Motor neuron (in vitro differentiated cells): ENCODE measurements at regions not wholly inside any gene's neighbourhood (a gene's known extent, or its start where the extent isn't known, plus 50 kb on each side); places are given as distances from the start of the nearest gene placed in this dataset.

Experiments used
- ATAC-seq, 8 experiments: fragments of 200-7000 bp; cut with Tn5 transposase; replicated peaks in 6 of 8; 2 replicates each; pipeline ENCODE4 v1.8.0; 2021; ENCODE audit warnings: mild to moderate bottlenecking in 8 of 8, moderate library complexity in 8 of 8
- H3K27ac ChIP-seq, 2 donors: fragments of 250-450 bp; sonication (Bioruptor Pico); 2 replicates each; pipeline ENCODE4 v1.9.0; 2021; ENCODE audit warnings: antibody characterized with exemption in 2 of 2, mild to moderate bottlenecking in 2 of 2, moderate library complexity in 1 of 2
- H3K4me1 ChIP-seq, 2 donors: fragments of 250-450 bp; sonication (Bioruptor Pico); replicated peaks in 1 of 2; 2 replicates each; pipeline ENCODE4 v1.6.1; 2021; ENCODE audit warnings: antibody characterized with exemption in 2 of 2, mild to moderate bottlenecking in 2 of 2, moderate library complexity in 1 of 2
- H3K4me3 ChIP-seq, 5 donors: fragments of 250-450 bp; sonication (Bioruptor Pico); 2 replicates each; pipeline ENCODE4 v1.9.0; 2021; ENCODE audit warnings: antibody characterized with exemption in 5 of 5, mild to moderate bottlenecking in 5 of 5, moderate library complexity in 4 of 5
- WGBS, 10 experiments: fragments of 450-650 bp; shearing (Covaris generic); methylation state at CpG; one replicate each; pipeline ENCODE4 v1.0.0; 2022; 5-methylcytosine and 5-hydroxymethylcytosine counted together
- in situ Hi-C, 9 experiments: fragments of 400-800 bp; cut with MboI; loops; one replicate each; pipeline ENCODE4 v1.15.0; 2021; ENCODE audit warnings: low sequenced_read_pairs in 9 of 9, low pct_unique_long_range_greater_than_20kb in 2 of 9; ENCODE audit not compliant: unreplicated experiment in 9 of 9

DNA sequence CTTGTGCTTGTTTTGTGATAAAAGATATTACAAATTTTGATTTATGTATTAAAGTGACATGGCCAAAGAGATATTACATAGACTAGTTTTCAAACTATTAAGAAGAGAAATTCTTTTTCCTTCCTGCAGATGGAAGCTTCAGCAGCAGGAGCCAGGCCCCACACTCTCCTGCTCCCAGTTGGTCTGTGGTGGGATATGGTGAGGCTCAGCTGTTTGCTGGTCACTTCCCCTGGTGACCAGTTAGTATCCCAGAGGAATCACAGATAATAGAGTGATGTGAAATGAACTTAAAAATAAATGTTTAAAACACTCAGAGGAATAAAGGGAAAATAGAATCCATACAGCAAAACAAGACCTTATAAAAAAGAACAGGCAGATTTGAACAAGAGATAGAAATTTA is 154.7 kb downstream of the KTN1 start:
- H3K4me3 ChIP-seq: no peak overlapping the region
- ATAC-seq: no peak
- H3K27ac ChIP-seq: no peak overlapping the region
- in situ Hi-C loops: no loop called here
- H3K4me1 ChIP-seq: peaks cover 14 to 17% of the 10 kb centered on the region in 2 donors

DNA sequence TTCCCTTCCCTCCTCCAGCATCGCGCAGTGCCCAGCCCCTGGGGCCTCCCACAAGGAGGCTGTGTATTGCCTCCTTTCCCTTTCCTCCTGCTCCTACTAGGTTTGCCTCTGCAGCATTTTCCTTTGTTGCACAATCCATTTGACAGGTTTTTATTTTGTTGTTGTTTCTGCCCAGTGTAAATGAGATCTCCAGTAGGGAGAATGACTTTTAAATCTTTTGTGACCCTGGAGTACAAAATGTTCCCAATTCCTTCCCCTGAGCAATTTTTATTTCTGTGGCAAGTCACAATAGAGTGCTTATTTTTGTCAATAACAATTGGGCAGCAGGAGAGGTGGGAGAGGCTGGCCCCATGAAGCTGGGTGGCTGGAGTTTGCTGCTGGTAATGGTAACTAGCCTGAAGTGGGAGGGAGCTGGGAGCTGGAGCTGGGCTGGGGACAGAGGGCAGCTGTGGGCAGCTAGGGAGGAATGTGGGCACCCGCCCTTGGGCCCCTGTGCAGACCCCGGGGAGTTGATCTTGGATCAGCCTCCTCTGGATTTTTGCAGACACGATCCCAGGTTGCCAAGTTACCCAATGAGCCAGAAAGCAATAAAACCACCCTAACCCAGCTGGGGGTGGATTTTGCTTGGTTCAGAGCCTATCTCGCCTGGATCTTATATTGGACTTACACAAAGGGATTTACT is 160.1 kb downstream of the KTN1 start:
- WGBS, 10 experiments: 62 to 100% (median 88%) methylated on average over 1 to 5 of the region's 6 CpGs; no CpG with 5 or more reads in 5 of the 10 experiments
- in situ Hi-C loops: no loop called here
- Histone ChIP-seq H3K27ac (no peak overlapping the region), H3K4me3 (no peak overlapping the region), H3K4me1 (peaks cover 10 to 17% of the 10 kb centered on the region in 2 donors)
- ATAC-seq: peak in 5 of 8 experiments; percentile 54 to 94 (median 85)

DNA sequence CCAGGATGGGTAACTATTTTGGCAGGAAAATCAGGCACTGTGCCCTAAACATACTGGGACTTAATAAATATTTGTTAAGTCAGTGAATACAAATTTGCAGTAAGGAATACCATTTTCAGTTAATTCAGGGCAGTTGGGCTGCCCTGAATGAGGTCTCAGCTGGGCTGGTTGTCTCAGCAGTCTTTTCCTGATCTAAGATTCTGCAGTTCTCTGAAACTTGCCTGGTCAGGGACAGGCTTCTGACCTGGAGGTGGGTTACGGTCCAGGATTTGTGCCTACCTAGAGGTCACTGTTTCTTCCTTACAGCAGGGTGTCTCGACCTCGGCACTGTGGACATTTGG is 160.6 kb downstream of the KTN1 start:
- ATAC-seq: peak in 5 of 8 experiments; percentile 23 to 66 (median 46)
- peaks cover 10 to 17% of the 10 kb centered on the region in 2 donors for H3K4me1 ChIP-seq
- no peak overlapping the region for H3K27ac ChIP-seq
- WGBS, 10 experiments: 50 to 100% (median 93%) methylated on average over 1 to 3 of the region's 3 CpGs; no CpG with 5 or more reads in 4 of the 10 experiments
- H3K4me3 ChIP-seq: no peak overlapping the region
- in situ Hi-C loops: no loop called here

DNA sequence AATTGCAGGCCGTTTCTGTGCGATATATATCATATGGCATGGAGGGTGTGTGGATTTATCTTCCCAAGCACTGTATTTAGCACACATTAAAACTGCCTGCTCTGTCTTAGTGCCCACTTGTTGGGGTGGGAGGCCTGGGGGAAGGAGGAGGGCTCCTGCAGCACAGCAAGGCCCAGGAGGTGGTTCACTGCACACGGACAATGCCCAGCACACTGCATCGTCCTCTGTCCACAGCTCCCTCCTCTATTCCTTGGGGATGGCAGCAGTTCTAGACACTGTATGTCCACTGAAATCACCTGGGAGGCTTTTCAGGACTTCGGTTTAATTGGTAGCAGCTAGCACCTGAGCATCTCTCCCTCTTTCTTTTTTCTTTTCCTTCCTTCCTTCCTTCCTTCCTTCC is 161.2 kb downstream of the KTN1 start:
- Histone ChIP-seq H3K27ac (no peak overlapping the region), H3K4me3 (no peak overlapping the region), H3K4me1 (peaks cover 10 to 17% of the 10 kb centered on the region in 2 donors)
- 70 to 93% (median 80%) methylated on average over 2 of the region's 5 CpGs; no CpG with 5 or more reads in 7 of the 10 experiments for WGBS, 10 experiments
- in situ Hi-C loops: no loop called here
- ATAC-seq: peak in 4 of 8 experiments; percentile 46 to 70 (median 59)

DNA sequence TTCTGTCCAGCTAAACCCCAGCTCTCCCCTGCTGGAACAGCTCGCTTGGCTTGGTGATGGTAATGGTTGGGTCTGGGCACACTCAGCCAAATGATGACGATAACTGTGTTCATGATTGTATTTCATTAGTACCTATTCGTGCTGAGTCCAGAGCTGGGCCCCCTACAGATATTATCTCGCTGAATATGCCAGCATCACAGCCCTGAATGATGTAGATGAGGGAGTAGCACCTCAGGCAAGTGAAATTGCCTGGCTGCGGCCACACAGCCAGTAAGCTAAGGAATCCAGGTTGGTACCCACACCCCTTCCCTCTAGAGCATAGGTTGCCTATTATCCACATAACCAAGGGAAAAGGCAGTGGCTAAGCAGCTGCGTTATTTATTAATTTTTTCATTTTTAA is 163.5 kb downstream of the KTN1 start:
- ATAC-seq: no peak
- no peak overlapping the region for H3K27ac ChIP-seq
- 76 to 100% (median 93%) methylated on average over 1 to 4 of the region's 6 CpGs; no CpG with 5 or more reads in 3 of the 10 experiments for WGBS, 10 experiments
- H3K4me3 ChIP-seq: no peak overlapping the region
- in situ Hi-C loops: no loop called here
- peaks cover 10 to 17% of the 10 kb centered on the region in 2 donors for H3K4me1 ChIP-seq

DNA sequence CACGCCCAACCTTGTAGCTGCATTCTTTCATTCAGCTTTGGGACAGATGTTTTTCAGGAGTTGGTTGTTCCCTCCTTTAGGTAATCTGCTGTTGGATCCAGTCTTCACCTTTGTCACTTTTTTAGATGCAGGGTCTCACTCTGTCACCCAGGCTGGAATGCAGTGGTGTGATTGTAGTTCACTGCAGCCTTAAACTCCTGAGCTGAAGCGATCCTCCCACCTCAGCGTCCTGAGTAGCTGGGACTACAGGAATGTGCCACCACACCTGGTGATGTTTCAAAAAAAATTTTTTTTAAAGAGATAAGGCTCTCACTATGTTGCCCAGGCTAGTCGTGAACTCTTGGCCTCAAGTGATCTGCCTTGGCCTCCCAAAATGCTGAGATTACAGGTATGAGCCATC is 164.3 kb downstream of the KTN1 start:
- ATAC-seq: no peak
- Histone ChIP-seq H3K4me3 (no peak overlapping the region), H3K4me1 (peaks cover 10 to 17% of the 10 kb centered on the region in 2 donors), H3K27ac (no peak overlapping the region)
- in situ Hi-C loops: no loop called here
- WGBS, 10 experiments: 75 to 100% (median 98%) methylated on average over 2 to 4 of the region's 4 CpGs; no CpG with 5 or more reads in 6 of the 10 experiments

DNA sequence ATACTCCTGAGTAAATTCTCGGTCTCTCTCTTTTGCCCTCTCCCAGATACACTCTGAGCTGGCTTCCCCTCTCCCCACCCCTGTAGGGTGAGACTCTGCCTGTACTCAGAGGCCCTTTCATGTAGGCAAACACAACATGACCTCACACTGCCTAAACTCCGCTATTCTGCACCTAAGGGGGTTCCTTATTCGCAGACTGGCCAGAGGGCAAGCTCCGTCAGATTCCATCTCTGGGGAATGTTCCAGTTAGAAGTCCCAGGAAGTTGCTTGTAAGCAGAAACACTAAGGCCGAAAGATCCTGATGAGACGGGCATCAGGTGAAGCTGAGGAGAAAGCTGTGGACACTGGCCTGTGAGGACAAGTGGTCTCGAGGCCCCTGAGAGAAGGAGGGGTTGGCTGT is 165.9 kb downstream of the KTN1 start:
- no peak for ATAC-seq
- in situ Hi-C loops: no loop called here
- WGBS, 10 experiments: 80 to 100% (median 100%) methylated on average over 1 to 3 of the region's 7 CpGs; no CpG with 5 or more reads in 5 of the 10 experiments

DNA sequence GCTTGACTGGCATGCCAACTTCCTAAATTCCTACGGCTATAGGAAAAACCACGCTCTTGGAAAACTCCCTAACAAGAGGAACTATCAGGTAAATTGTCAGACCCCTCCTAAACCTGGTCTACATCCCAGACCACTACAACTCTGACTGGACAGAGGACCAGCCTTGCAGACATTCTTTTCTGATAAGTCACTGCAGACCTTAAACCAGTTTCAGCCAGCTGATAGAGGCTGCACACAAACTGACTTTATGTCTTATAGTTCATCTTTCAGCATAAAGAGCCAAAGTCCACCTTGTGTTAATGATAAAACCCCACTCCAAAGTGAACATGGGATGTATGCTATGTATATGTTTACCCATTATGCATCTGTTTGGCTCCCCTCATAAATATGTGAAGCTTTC is 166.6 kb downstream of the KTN1 start:
- in situ Hi-C loops: no loop called here
- ATAC-seq: peak in 1 of 8 experiments; percentile 53
- Histone ChIP-seq H3K4me3 (no peak overlapping the region), H3K4me1 (peaks cover 0 to 8% of the 10 kb centered on the region in 2 donors), H3K27ac (no peak overlapping the region)
- 84 to 100% (median 100%) methylated on average over 1 to 2 of the region's 2 CpGs; no CpG with 5 or more reads in 6 of the 10 experiments for whole genome bisulfite sequencing, 10 experiments

More for the DNA sequence above, 165.9 kb downstream of the KTN1 start:
- Histone ChIP-seq H3K27ac (no peak overlapping the region), H3K4me3 (no peak overlapping the region), H3K4me1 (peaks cover 6 to 13% of the 10 kb centered on the region in 2 donors)

DNA sequence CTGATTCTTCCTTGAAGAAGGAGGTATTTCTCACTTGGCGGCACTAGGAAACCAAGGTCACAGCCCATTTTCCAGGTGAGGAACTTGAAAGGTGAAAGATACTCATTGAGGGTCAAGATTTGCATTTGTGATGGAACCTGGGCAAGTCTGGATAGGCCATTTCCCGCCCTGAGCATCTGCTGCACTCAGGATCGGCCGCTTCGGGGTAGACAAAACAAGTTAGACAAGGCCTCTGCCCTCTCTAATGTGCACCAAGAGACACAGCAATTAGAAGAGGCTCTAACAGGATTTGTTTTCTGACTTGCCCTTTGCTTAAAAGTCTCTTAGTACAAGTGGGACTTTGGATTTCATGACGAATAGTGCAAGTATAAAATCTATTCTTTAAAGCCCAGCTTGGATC is 167.2 kb downstream of the KTN1 start:
- Histone ChIP-seq H3K27ac (no peak overlapping the region), H3K4me1 (peaks cover 0 to 8% of the 10 kb centered on the region in 2 donors), H3K4me3 (no peak overlapping the region)
- no peak for ATAC-seq
- in situ Hi-C loops: no loop called here
- 53 to 100% (median 90%) methylated on average over 1 to 6 of the region's 6 CpGs; no CpG with 5 or more reads in 2 of the 10 experiments for WGBS, 10 experiments

DNA sequence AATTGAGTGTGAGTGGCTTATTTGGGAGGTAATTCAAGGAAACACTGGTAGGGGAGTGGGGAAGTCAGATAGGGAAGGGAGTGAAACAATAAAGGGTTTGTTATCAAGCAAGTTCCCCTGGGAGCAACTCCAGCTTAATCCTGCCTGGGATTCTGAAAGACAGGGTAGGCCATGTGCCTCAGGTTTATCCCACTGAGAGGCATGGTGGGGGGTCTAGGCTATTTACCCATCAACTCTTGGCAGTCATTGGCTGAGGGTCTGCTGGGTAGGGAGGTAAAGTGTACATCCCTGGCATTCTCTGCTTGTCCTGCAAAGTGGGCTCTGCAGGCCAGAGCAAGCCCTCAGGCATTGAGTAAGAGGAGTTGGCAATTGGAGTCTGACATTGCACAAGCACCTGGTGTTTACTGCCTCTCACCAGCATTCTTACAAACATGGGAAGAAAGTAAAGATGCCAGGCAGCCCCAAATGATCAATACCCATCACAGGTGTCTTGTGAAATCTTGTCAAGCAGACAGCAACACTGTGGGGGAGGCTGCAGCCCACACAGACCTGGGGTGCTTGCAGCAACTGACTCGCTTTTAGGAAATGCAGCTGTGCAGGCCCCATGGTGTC is 169.3 kb downstream of the KTN1 start:
- no peak for ATAC-seq
- H3K27ac ChIP-seq: no peak overlapping the region
- WGBS, 10 experiments: 100% methylated on average over 1 of the region's 1 CpG; no CpG with 5 or more reads in 7 of the 10 experiments
- in situ Hi-C loops: no loop called here
- H3K4me1 ChIP-seq: peaks cover 10 to 14% of the 10 kb centered on the region in 2 donors
- H3K4me3 ChIP-seq: no peak overlapping the region

DNA sequence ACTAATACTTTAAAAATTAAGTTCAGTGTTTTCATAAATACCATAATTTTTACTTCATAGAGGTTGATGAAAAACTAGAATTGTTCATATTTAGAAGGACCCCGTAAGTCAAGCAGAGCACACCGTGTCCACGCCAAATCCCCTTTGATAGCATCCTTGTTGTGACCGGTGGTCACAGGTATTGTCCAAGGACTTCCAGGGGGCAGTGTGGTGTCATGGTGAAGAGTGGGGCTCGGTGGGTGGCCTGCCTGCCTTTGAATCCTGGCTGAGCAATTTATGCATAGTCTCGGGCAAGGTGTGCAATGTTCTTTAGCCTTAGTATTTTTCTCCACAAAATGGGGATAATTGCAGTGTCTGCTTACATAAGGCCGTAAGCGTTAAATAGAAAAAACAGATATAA is 169.9 kb downstream of the KTN1 start:
- Histone ChIP-seq H3K4me1 (peaks cover 10 to 14% of the 10 kb centered on the region in 2 donors), H3K4me3 (no peak overlapping the region), H3K27ac (no peak overlapping the region)
- no peak for ATAC-seq
- 50 to 100% (median 90%) methylated on average over 2 to 8 of the region's 8 CpGs; no CpG with 5 or more reads in 1 of the 10 experiments for WGBS, 10 experiments
- in situ Hi-C loops: no loop called here

DNA sequence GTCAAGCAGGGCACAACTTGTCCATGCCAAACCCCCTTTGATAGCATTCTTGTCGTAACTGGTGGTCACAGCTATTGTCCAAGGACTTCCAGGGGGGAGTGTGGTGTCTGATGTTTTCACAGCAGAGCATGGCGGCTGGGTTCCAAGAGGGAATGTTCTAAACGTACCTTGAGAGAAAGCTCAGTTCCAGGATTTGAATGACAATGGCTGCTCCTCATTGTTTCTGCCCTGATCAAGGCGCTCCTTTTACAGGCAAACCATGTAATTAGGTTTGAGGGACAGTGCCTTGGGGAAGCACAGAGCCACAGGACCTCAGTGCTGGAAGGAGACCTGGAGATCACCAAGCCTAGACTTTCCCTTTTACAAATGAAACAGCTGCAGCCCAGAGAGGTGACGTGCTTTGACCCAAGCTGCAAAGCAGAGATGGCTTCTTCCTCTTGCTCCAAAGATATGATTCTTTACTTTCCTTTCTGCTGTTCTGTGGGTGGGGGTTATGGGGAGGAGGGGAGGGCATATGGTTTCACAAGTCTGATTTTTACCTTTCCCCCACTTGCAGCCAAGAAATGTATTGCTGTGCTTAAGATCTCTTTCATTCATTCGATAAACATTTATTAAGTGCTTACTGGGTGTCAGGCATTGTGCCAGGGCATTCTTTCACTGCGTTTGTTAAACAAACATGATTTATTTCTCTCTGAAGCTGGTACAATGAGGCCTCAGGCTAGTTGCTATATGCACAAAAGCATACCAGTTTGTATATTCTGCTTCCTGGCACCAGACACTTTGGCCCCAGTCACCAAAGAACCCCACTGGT is 172.8 kb downstream of the KTN1 start:
- peaks cover 17 to 19% of the 10 kb centered on the region in 2 donors for H3K4me1 ChIP-seq
- in situ Hi-C loops: no loop called here
- WGBS, 10 experiments: 28 to 80% (median 42%) methylated on average over 1 to 6 of the region's 7 CpGs; no CpG with 5 or more reads in 2 of the 10 experiments
- H3K27ac ChIP-seq: no peak overlapping the region
- peak in 5 of 8 experiments; percentile 28 to 93 (median 67) for ATAC-seq
- no peak overlapping the region for H3K4me3 ChIP-seq

DNA sequence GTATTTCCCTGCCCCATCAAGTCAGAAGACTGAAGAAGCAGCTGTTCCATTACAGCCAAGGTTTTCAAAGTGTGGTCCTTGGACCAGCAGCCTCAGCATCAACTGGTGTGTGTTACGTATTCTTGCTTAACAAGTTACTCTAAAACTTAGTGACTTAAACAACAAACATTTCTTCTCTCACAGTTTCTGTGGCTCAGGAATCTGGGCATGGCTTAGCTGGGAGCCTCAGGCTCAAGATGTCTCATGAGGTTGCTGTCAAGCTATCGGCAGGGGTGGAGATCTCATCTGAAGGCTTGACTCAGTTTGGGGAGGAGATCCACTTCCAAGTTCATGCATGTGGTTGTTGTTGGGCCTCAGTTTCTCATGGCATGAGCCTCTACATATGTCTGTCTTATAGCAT is 174.5 kb downstream of the KTN1 start:
- no peak for ATAC-seq
- in situ Hi-C loops: no loop called here
- Histone ChIP-seq H3K4me1 (peaks cover 32 to 34% of the 10 kb centered on the region in 2 donors), H3K4me3 (no peak overlapping the region), H3K27ac (no peak overlapping the region)
- 83 to 100% (median 100%) methylated on average over 1 to 2 of the region's 2 CpGs; no CpG with 5 or more reads in 2 of the 10 experiments for WGBS, 10 experiments
